Naive B cell (primary cell): ENCODE measurements at regions not wholly inside any gene's neighbourhood (a gene's known extent, or its start where the extent isn't known, plus 50 kb on each side); places are given as distances from the start of the nearest gene placed in this dataset.

Source experiments
- ATAC-seq, 2 donors: fragments of 150-1000 bp; cut with Tn5 transposase; 2 replicates each; pipeline ENCODE4 v1.10.0; 2021; ENCODE audit warnings: low read depth in 2 of 2, mild to moderate bottlenecking in 2 of 2, moderate library complexity in 2 of 2
- DNase-seq: peaks from one replicate; pipeline ENCODE4 v3.0.0; 2022
- H3K27ac Mint-ChIP-seq, 6 donors: one replicate each; pipeline ENCODE4 v1.8.0; 2020 to 2022; ENCODE audit warnings: mild to moderate bottlenecking in 6 of 6, mixed read lengths in 6 of 6, moderate library complexity in 5 of 6, inconsistent platforms in 2 of 6
- H3K27me3 Mint-ChIP-seq, 3 donors: one replicate each; pipeline ENCODE4 v1.8.0; 2021 to 2022; ENCODE audit warnings: mixed read lengths in 3 of 3, mild to moderate bottlenecking in 1 of 3
- H3K36me3 Mint-ChIP-seq, 2 donors: one replicate each; pipeline ENCODE4 v1.8.0; 2020 to 2022; ENCODE audit warnings: mixed read lengths in 2 of 2, inconsistent platforms in 1 of 2, mild to moderate bottlenecking in 1 of 2
- H3K4me1 Mint-ChIP-seq, 3 donors: one replicate each; pipeline ENCODE4 v1.8.0; 2020 to 2022; ENCODE audit warnings: mixed read lengths in 3 of 3, inconsistent platforms in 1 of 3, mild to moderate bottlenecking in 1 of 3, moderate library complexity in 1 of 3
- H3K4me3 Mint-ChIP-seq, 8 donors: one replicate each; pipeline ENCODE4 v1.8.0; 2020 to 2022; ENCODE audit warnings: mild to moderate bottlenecking in 8 of 8, mixed read lengths in 8 of 8, moderate library complexity in 8 of 8, inconsistent platforms in 2 of 8
- H3K9me3 Mint-ChIP-seq, 7 donors: one replicate each; pipeline ENCODE4 v1.8.0; 2020 to 2022; ENCODE audit warnings: mixed read lengths in 7 of 7, mild to moderate bottlenecking in 5 of 7, inconsistent platforms in 2 of 7, moderate library complexity in 1 of 7

- Mint-ChIP-seq H3K4me1 (no peaks in the 10 kb centered on the region), H3K36me3 (no peaks in the 10 kb centered on the region), H3K27ac (no peak overlapping the region), H3K9me3 (peaks cover 0 to 8% (median 2%) of the 10 kb centered on the region in 7 donors), H3K4me3 (no peak overlapping the region), H3K27me3 (peaks cover 3 to 13% (median 3%) of the 10 kb centered on the region in 3 donors)
- ATAC-seq (no peak), DNase-seq (no peak)
Observed at GRCh38 chr1:5664906-5665875, 327.0 kb downstream of the NPHP4 start.

GRCh38 chr1:5664081-5664768 lies 328.0 kb downstream of the NPHP4 start:
- Mint-ChIP-seq H3K36me3 (no peaks in the 10 kb centered on the region), H3K4me3 (no peak overlapping the region), H3K27me3 (peaks cover 4 to 17% (median 13%) of the 10 kb centered on the region in 3 donors), H3K4me1 (no peaks in the 10 kb centered on the region), H3K9me3 (peaks cover 0 to 8% (median 2%) of the 10 kb centered on the region in 7 donors), H3K27ac (no peak overlapping the region)
- DNase-seq, result no peak
- no peak for ATAC-seq

DNA sequence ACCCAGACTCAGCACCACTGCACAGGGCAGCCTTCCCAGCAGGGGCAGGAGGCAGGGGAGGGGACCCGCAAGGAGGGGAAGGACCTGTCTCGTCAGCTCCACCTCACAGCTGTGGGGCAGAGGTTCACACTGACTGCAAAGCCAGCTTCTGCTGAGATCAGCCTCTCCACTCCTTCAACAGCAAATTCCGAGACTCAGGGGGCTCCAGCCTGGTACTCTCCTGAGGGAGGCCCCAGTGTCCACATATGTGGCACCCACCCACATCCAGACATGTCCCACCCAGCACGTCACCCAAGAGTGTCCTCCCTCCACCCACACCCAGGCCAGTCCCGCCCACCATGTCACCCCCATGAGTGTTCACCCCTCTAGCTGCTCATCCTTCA lies 329.5 kb downstream of the NPHP4 start:
- H3K4me1 Mint-ChIP-seq, result no peaks in the 10 kb centered on the region
- peaks cover 4 to 22% (median 19%) of the 10 kb centered on the region in 3 donors for H3K27me3 Mint-ChIP-seq
- H3K27ac Mint-ChIP-seq, result no peak overlapping the region
- peaks cover 0 to 2% (median 0%) of the 10 kb centered on the region in 7 donors for H3K9me3 Mint-ChIP-seq
- ATAC-seq (no peak), DNase-seq (no peak)
- no peaks in the 10 kb centered on the region for H3K36me3 Mint-ChIP-seq
- no peak overlapping the region for H3K4me3 Mint-ChIP-seq

DNA sequence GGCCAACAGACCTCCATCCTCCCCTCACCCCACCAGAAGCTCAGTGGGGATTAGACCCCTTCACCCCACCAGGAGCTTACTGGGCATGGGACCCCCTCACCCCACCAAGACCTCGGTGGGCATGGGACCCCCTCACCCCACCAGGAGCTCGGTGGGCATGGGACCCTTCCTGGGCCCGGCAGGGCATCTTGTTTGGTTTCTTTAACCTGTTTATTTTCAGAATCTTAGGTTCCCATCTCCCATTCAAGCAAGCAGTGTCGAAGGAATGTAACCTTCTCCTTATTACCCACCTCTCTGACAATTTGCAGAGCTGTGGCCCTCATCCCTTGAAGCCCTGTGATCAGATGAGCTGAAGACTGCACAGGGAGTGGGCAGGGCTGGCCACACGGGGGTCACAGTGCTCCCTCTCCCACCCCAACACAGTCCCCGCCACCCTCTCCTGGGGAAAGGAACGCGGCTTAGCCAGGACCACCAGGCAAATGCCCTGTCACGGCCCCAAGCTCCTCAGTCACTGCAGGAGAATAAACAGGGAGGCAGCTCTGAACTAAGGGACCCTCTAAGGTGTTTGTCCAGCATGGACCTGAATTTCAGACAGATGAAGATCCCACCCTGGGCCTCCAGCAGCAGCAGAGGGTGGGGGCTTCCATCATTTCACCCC lies 330.0 kb downstream of the NPHP4 start:
- no peak for ATAC-seq
- Mint-ChIP-seq H3K9me3 (peaks cover 0 to 2% (median 0%) of the 10 kb centered on the region in 7 donors), H3K4me1 (no peaks in the 10 kb centered on the region), H3K36me3 (no peaks in the 10 kb centered on the region), H3K27ac (no peak overlapping the region), H3K27me3 (peaks cover 4 to 22% (median 19%) of the 10 kb centered on the region in 3 donors), H3K4me3 (no peak overlapping the region)
- no peak for DNase-seq

DNA sequence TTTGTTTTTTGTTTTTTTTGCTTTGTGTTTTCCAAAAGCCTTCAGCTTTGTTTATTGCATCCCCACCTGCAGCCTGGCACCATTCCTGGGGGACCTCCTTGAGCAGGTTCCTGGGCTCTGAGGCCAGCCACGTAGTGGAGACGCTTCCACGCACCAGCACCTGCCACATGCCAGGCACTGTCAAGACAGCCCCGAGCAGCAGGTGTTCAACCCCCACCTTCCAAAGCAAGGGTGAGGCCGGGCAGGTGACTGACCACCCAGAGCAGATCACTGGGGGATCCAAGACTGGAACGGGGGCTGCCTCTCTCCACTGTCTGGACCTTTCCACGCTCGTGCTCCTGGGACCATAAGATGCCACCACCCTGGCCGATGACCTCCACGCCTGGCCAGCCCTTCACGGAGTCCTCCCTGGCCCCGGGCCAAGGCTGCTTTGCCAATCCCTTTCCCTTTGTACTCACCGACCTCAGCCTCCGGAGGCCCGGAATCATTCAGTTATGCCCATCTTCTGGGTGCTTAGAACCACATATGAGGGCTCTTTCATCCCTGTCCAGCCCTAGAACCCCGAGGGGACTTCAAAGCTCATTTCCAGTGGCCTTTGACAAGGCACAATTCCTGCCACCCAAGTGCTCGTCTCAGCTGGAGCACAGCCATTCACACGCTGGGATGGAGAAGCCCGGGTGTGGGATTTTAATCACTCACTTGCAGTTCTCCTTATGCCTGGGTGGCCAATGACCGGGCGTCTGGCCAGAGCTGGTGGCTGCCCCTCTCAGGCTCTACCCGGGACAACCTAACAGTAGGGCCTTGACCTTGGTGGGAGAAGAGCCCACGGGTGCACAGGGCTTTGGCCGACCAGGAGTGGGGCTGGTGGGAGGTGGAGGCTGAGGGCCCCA lies 330.8 kb downstream of the NPHP4 start:
- Mint-ChIP-seq H3K4me3 (no peak overlapping the region), H3K27me3 (peaks cover 4 to 22% (median 19%) of the 10 kb centered on the region in 3 donors), H3K4me1 (no peaks in the 10 kb centered on the region), H3K36me3 (no peaks in the 10 kb centered on the region), H3K27ac (no peak overlapping the region), H3K9me3 (peaks cover 0 to 2% (median 0%) of the 10 kb centered on the region in 7 donors)
- DNase-seq (no peak), ATAC-seq (no peak)

GRCh38 chr1:5660141-5660935 lies 331.9 kb downstream of the NPHP4 start:
- H3K27ac Mint-ChIP-seq, result peak overlapping the region in 2 of 6 donors; percentile 20 to 21
- ATAC-seq (no peak), DNase-seq (no peak)
- H3K9me3 Mint-ChIP-seq, result peaks cover 0 to 5% (median 1%) of the 10 kb centered on the region in 7 donors
- no peaks in the 10 kb centered on the region for H3K36me3 Mint-ChIP-seq
- H3K4me3 Mint-ChIP-seq, result no peak overlapping the region
- peaks cover 4 to 22% (median 19%) of the 10 kb centered on the region in 3 donors for H3K27me3 Mint-ChIP-seq
- no peaks in the 10 kb centered on the region for H3K4me1 Mint-ChIP-seq

DNA sequence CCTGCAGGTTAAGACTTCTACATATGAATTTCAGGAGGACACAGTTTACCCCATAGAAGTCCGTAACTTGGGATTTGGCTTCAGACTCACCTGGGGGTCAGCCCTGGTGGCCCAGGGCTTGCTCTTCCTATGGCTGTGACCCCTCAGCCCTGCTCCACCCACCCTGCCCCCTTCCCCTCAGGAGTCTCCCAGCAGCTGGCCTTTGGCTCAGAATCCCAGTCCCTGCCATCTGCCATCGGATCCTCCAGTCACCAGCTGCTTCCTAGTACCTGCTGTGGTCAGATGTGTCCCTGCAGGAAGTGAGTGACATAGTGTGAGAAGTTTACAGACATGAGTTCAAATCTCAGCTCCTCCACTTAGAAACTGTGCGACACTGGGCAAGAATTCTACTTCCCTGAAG lies 332.6 kb downstream of the NPHP4 start:
- peaks cover 4 to 22% (median 19%) of the 10 kb centered on the region in 3 donors for H3K27me3 Mint-ChIP-seq
- no peaks in the 10 kb centered on the region for H3K36me3 Mint-ChIP-seq
- ATAC-seq, result no peak
- no peak for DNase-seq
- peak overlapping the region in 1 of 6 donors; percentile 27 for H3K27ac Mint-ChIP-seq
- H3K4me1 Mint-ChIP-seq, result no peaks in the 10 kb centered on the region
- peaks cover 0 to 8% (median 1%) of the 10 kb centered on the region in 7 donors for H3K9me3 Mint-ChIP-seq
- no peak overlapping the region for H3K4me3 Mint-ChIP-seq

DNA sequence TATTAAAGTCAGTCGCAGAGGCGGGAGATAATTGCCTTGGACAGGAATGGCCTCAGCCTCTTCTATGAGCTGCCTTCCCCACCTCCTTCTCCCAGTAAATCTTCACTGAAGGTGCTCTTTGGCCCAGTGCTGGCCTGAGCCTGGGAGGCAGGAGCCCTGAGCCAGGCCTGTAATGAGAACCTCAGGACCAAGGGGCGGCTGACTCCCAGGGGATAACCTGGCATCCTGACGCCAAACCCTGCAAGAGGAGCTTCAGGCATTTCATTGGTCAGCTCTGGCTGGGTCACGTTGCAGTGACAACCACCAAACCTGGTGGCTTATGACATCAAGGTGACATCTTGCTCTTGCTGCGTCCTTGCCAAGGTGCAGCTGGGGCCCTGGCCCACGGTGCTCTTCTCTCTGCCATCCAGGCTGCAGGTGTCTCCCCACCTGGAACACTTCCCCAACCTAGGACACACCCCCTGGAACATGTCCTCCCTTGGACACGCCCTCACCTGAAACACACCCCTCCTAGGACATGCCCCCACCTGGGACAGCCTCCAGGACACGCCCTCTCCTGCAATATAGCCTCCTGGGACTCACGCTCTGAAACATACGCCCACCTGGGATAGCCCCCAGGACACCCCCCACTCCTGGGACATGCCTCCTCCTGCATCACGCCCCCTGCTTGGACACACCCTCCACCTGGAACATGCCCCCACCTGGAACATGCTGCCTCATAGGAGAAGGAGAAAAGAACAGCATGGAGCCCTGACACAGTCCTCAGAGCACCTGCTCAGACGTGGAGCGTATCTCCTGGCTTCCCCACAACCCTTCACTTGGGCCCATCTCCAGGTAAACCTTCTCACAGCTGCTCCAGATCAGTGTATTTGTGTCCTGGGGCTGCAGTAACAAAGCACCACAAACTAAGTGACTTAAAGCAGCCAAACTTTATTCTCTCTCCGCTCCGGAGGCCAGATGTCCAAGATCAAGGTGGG lies 333.6 kb downstream of the NPHP4 start:
- peak overlapping the region in 1 of 6 donors; percentile 18 for H3K27ac Mint-ChIP-seq
- no peak overlapping the region for H3K4me3 Mint-ChIP-seq
- H3K27me3 Mint-ChIP-seq, result peaks cover 7 to 23% (median 14%) of the 10 kb centered on the region in 3 donors
- H3K36me3 Mint-ChIP-seq, result peaks cover 0 to under 1% of the 10 kb centered on the region in 2 donors
- H3K4me1 Mint-ChIP-seq, result no peaks in the 10 kb centered on the region
- DNase-seq, result no peak
- peaks cover 1 to 13% (median 4%) of the 10 kb centered on the region in 7 donors for H3K9me3 Mint-ChIP-seq
- no peak for ATAC-seq

GRCh38 chr1:5651964-5652821 lies 340.0 kb downstream of the NPHP4 start:
- ATAC-seq (no peak), DNase-seq (no peak)
- Mint-ChIP-seq H3K36me3 (peaks cover 0 to 20% of the 10 kb centered on the region in 2 donors), H3K27ac (no peak overlapping the region), H3K4me3 (no peak overlapping the region), H3K9me3 (peaks cover 4 to 28% (median 8%) of the 10 kb centered on the region in 7 donors), H3K4me1 (peaks cover 0 to 4% (median 0%) of the 10 kb centered on the region in 3 donors), H3K27me3 (peaks cover 20 to 39% (median 28%) of the 10 kb centered on the region in 3 donors)

GRCh38 chr1:5651473-5651872 lies 340.8 kb downstream of the NPHP4 start:
- peaks cover 0 to 27% of the 10 kb centered on the region in 2 donors for H3K36me3 Mint-ChIP-seq
- no peak overlapping the region for H3K4me3 Mint-ChIP-seq
- ATAC-seq (no peak), DNase-seq (no peak)
- peaks cover 0 to 4% (median 0%) of the 10 kb centered on the region in 3 donors for H3K4me1 Mint-ChIP-seq
- no peak overlapping the region for H3K27ac Mint-ChIP-seq
- peaks cover 26 to 45% (median 28%) of the 10 kb centered on the region in 3 donors for H3K27me3 Mint-ChIP-seq
- H3K9me3 Mint-ChIP-seq, result peaks cover 2 to 28% (median 13%) of the 10 kb centered on the region in 7 donors
